HG02678 (cell line): ENCODE measurements at regions not wholly inside any gene's neighbourhood (a gene's known extent, or its start where the extent isn't known, plus 50 kb on each side); places are given as distances from the start of the nearest gene placed in this dataset.
A peak's percentile ranks its signal among the peaks of the same experiment; 100 is the strongest.

Experiments used
- ATAC-seq: cut with Tn5 transposase; IDR thresholded peaks from one replicate; pipeline ENCODE4 v1.9.1; 2021; ENCODE audit warnings: mild to moderate bottlenecking, moderate library complexity; ENCODE audit not compliant: unreplicated experiment

DNA sequence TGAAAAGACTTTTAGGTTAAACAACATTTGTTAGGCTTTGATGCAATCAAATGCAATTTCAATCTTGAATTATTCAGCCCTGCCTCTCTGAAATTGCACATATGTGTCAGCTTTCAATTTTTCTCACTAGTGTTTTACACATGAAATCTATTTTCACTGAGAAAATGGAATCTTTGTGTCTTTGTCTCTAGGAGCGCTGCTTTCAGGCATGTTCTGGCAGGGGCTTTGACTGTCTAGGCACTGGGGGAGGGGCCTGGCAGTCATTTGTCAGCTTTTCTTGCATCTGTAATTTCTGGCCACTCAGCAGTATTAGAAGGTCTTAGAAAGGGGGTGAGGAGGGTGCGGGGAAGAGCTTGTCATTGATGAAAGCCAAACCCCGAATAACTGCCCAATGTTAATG lies 264.4 kb downstream of the PTPRC start:
- no peak for ATAC-seq

- ATAC-seq = no peak
Measured at GRCh38 chr1:198903621-198904020, 264.8 kb downstream of the PTPRC start.

DNA sequence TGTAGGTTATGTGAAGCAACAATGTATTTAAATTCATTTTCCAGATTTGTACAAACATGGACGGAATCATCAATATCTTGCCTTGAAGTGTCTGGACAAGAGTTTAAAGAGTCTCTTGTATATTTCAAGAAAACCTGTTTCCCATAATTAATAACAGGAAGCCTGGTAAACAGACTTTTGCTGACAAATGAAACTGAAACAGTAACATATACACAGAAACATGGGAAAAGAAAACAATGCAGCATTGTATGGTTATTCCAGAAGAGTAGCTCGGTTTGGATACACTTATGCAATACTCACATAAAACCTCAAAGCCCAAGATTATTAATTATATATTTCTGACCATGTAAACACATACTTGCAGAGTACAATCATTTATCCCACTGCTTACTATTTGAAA lies 265.5 kb downstream of the PTPRC start:
- no peak for ATAC-seq

DNA sequence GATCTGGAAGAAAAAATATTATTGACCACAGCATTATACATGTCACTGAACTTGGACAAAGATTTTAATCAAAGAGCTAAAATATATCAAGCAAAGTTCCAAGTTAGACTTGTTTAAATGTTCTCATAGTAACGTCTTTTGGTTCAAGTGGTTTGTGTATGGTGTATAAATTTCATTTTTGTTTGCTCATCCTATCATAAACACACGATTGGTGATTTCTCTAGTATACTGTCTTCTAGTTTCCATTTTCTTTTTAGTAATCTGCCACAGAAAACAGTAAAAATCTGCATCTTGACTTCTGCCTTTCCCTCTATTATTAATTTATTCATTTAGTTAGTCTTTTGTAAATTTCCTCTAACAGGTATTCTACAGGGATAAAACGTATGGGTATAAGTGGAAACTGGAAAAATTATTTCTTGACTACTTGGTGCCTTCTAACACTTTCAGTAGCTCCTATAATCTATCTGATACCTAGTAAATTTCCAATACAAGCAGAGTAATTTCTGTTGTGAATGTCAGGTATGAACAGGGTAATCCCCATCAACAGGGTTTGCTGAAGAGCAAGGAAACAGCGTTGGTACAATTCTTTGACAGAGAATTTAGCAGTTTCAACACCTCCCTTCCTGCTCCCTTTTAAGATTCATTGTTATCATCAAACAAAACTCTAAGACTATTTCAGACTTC lies 268.0 kb downstream of the PTPRC start:
- no peak for ATAC-seq

- ATAC-seq = no peak
Measured at GRCh38 chr1:198907423-198907746, 268.5 kb downstream of the PTPRC start.

DNA sequence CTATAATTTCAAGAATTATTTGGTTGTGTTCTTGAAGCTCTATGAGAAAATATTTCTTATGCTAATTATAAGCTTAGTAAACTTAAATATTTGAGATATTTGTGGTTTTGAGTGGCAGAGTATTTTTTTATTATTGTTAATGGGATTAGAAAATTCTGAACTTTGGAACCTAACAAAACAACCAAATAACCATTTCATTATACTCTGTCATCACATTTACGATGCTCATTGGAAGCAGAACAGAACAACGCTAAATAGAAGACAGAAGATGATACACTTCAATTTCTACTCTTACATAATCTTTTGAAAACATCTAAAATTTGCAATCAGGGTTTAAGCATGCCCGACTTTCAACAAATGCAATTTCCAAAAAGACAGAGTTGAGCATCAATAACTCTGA lies 270.2 kb downstream of the PTPRC start:
- ATAC-seq = no peak

- no peak for ATAC-seq
Measured at GRCh38 chr1:198909973-198910372, 271.1 kb downstream of the PTPRC start.

GRCh38 chr1:198910816-198911215 lies 272.0 kb downstream of the PTPRC start:
- ATAC-seq = no peak

GRCh38 chr1:198912046-198912445 lies 273.2 kb downstream of the PTPRC start:
- no peak for ATAC-seq

GRCh38 chr1:198913667-198914066 lies 274.8 kb downstream of the PTPRC start:
- ATAC-seq = no peak

GRCh38 chr1:198915327-198916231 lies 276.7 kb downstream of the PTPRC start:
- no peak for ATAC-seq

DNA sequence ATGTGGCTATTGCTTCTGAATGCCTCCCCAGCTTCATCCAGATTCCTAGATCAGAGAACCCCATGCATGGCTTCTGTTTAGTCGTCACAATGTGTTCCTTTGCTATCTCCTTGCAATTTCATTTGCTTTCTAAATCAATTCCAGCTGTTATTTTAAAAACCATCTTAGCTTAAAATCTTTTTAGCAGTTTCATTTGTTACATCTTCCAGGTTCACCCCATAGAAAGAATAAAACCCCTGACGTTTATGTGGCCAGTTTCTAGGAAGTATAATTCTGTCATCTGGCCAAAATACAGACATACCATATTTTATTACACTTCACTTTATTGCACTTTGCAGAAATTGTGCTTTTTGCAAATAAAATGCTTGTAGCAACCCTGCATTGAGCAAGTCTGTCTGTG lies 278.4 kb downstream of the PTPRC start:
- no peak for ATAC-seq

- no peak for ATAC-seq
Measured at GRCh38 chr1:198918920-198919319, 280.1 kb downstream of the PTPRC start.

GRCh38 chr1:198919667-198920398 lies 281.0 kb downstream of the PTPRC start:
- peak; percentile 55 for ATAC-seq

DNA sequence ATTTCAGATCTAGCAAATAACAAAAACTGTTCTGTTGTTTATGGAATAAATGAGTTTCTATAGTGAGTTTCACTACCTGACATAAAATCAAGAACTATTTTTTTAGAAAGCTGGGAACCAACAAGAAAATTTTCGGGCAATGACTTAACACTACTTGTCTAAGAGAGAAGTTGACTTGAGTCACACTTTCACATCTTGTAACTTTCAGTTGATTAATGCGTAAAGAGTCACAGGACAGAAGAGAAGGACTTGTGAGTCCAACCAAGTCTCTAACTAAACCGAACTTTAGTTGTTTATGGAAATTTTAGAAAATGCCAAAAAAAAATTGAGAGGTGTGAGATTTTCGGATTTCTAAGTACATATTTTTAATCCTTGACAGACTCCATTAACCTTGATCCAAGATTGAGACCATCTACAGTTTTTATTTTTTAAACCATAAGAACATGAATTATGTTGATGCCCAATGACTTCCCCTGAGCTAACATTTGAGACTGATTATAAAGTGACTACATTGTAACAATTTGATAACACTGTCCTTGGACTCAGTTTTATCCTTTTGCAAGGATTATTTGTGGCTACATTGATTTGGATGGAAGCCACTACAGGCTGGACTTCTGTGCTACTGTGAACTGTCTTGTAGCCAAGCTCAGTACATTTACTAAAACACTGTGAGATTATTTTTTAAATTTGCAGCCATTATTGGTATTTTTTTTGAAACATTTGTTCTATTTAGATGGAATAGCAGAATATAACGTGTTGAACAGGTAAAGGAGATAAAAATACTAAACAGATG lies 284.0 kb downstream of the PTPRC start:
- ATAC-seq = peak; percentile 64

GRCh38 chr1:198923993-198924392 lies 285.2 kb downstream of the PTPRC start:
- no peak for ATAC-seq

DNA sequence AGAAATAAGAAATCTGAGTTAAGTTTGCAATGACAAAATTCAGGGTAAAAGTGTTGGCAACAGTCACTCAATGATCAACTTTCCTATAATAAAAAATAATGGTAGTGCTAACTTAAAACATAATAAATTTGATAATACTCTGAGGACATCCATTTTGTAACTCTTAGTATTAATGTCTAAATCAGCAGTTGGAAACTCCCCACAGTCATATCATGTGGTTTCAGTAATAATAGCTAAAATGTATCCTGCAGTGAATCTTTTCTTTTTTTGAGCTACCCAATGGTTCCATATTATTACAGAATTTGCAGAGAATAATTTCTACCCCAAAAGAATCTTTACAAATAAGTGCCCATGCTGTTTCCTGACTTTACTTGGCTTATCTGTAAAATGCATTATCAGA lies 286.7 kb downstream of the PTPRC start:
- ATAC-seq = no peak

GRCh38 chr1:198927129-198927528 lies 288.3 kb downstream of the PTPRC start:
- no peak for ATAC-seq

DNA sequence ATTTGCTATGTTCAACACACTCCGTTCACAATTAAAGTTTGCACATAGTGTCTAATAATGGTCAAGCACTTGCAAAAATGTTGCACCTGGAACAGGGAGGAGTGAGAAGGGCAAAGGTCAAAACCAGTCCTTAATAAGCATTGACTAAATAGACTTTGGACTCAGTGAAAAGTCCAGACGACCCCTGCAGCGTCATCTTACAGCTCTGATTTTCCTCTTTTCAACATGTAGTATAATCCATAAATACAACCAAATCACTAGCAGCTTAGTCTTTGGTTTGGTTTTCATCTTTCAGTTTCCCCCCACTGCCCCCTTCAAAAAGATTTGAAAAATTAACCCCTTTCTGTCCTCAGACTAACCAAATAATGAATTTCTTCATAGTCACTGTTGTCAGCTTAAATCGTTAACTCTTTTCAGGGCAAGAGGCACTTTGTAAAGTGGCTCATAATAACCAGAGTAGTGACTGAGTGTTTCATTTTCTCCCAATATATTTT lies 290.3 kb downstream of the PTPRC start:
- ATAC-seq = peak; percentile 37

- ATAC-seq = peak; percentile 58
Measured at GRCh38 chr1:198929961-198930599, 291.2 kb downstream of the PTPRC start.
